ENCODE measurements at regions not wholly inside any gene's neighbourhood (a gene's known extent, or its start where the extent isn't known, plus 50 kb on each side); places are given as distances from the start of the nearest gene placed in this dataset.

DNA sequence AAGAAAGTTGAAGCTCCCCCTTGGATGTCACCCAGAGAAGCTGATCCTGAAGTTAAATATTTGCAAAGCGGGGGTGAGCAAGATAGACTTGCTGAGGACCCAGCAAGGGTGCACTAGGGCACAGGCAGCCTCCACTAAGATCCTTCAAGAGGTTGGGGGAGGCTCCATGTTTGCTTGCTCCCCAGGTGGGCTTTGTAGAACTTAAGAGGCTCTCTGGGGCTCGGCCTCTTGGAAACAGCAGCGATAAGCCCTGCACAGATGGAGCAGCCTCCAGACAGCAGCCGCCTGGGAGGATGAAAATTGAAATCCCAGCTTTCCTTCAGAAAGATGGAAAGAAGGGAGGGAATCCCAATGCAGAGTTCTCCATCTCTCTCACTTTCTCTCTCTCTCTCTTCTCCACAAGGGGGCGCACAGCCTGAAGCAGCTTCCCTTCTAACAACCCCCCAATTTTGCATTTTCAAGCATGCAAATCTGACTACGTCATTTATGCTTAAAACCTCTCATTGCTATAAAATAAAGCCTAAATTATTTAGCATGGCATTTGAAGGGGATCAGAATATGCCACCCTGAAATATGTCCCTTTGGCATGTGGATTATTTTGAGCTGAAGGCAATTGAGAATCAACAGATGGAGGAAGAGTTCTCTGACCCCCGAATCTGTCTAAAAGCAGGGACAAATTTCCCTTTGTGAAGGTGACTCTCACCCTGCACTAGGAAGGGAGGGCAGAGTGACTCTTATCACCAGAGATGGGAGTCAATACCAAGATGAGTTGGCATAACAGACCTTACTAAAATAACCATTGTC is 185.7 kb upstream of the KLHL29 start:
- DNase-seq = no peak

DNA sequence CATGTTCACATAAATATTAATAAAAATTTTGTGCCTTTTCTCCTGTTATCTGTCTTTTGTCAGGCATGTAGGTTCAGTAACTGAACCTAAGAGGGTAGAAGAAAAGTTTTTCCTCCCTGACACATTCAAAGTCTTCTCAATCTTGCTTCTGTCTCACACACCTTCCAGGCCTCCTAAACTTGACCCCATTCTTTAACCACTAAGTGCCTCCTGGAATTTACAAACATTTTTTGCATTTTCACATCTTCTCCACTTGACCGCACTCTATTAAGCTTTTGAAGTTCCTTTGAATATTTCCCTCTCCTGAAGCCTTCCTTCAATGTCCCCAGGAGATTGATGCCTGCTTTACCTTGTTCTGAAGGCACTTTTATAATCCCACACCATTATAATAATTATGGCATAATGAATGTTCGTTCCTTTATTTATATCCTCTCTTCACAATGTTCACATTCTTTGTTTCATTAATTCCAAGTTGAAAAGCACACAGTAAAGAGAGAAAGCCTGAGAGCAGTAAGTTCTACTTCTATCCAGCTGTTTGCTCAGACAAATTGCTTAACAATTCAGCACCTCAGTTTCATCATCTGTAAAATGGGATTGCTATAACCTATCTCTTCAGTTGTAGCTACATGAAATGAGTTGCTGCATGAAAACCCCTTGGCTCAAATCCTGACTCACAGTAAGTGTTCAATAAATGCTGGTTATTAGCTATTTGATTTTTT is 184.8 kb upstream of the KLHL29 start:
- DNase-seq = no peak

DNA sequence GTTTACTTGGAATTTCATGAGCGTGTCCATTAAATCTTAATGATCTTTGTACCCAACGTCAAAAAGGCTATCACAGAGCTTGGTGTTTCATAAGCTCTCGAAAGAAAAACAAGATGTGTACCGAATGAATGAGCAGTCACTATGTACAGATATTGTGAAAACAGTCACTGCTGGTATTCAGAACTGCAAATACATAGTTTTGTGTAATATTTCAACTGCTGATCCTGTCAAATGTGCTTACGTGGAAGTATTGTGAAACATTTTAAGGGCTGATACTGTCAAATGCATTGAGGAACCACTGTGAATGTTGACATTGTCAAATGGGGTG is 184.2 kb upstream of the KLHL29 start:
- no peak for DNase-seq

DNA sequence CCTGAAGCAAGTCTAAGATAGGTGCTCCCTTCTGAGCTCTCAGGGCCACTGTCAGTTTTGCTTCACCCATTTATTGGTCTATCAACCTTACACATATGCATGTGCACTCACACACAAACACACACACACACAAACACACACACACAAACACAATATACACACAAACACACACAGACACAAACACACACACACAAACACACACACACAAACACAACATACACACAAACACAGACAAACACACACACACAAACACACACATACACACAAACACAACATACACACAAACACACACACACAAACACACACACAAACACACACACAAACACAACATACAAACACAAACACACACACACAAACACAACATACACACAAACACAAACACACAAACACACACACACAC is 181.6 kb upstream of the KLHL29 start:
- no peak for DNase-seq

DNA sequence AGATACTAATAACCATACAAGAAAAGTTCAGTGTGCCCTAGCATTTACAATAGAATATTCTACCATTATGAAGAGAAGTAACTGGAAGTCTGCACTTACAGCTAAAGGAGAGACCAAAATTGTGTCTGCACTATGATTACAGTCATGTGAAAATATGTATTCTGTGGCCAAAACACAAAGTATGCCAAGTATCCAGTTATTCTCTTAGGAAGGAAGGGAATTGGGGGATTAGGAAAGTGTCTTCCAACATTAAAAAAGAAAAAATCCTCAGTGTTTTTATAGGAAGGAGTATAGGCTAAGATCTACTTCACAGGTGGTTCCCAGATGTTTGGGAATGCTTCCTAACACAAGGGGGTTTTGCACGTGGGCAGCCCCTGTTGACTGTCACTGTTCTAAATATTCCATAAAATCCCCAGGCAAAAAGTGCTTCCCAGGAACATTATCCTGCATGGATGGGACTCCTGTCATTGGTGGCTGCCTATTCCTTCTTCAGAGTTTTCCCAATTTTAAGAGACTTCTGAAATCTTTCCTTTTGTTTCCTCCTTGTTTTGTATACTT is 180.2 kb upstream of the KLHL29 start:
- DNase-seq = no peak

DNA sequence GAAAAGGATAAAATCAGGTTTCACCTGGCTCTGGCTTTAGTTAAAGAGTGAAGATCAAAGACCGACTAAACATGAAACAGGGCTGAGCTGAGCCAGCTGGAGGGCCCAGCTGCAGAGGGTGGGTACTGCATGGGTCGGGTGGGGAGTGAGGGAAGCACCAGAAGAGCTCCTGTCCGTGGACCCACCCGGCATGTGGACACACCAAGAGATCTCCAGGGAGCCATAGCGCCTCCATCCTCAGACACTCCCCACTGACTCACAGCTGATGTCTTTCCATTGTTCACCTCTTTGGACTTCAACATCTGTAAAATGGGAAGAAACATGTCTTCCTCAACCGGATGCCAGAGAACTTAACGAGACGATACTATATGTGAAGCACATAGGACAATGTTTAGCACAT is 178.3 kb upstream of the KLHL29 start:
- no peak for DNase-seq

DNA sequence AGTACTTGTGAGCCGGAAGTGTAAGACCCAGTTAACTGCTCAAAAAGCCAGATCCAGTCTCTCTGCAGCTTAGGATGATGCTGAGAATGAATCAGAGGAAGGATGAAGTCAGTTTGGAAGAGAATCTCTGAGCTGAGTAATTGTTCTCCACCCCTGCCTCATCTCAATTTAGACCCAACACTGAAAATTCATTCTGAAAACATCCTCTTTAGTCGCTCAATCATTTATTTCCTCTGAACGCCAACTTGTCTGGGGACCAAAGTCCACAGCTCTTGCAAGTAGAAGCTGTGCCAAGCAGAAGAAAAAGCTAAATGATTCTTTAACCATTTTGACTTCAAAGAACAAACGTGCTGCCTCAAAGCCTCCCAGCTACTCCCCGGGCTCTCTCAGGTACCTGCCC is 177.1 kb upstream of the KLHL29 start:
- DNase-seq = no peak

DNA sequence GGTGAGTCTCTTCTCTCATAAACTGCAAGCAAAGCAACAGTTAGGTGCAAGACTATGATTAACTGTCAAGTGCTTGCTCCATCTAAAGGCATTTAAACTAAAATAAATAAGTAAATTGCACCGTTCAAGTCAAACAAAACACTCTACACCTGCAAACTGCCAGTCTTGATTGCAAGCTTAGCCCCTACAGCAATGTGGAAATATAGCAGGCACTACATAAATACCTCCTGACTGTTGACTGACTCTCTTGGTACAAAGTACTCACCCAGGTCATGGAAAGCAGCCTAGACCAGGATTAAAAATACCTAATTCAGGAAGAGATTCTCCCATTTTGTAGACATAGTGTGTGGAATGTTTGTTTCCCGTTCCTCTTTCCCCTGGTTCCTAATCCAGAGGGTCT is 176.6 kb upstream of the KLHL29 start:
- no peak for DNase-seq

DNA sequence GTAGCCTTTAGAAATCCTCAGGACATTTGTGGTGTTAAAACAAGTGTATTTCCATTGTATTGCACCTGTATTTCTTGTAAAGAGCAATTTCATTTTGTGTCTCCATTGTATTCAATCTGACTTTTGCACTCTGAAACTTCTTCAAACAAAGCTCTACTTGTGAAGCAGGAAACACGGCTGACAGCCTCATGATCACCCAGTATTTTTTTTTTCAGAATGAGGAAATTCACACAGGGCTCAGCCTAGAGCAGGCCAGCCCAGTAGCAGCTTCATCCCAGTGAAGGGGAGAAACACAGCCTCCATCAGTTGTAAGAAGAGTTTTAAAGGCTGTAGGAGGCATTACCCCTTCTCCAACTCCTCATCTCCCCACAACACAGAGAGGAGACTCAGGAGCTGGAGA is 175.9 kb upstream of the KLHL29 start:
- DNase-seq = no peak

DNA sequence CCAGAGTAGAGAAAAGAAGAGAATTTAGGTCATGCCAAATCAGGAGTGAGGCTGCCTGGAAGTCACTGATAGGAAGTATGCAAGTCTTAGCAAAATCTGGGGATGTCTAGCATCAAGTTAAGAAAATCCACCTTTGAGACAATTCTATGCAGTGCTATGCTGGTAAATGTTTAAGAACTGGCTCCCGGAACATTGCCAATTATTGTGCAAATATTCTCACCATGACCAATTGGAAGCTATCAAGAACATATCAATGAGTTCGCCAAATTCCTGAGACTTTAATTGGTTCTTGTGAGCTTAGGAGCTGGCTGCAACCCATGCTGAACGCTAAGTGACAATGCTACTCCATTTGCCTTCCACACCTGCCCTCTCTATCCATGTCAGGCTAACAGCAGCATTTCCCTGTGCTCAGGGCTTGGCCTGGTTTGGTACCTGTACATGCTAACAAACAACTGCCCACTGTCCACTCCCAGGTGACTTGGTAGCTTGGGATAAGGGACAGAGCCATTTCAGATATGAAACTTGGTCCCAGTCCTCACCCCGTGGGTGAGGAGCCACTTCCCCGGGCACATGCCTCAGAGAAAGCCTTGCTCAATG is 172.9 kb upstream of the KLHL29 start:
- DNase-seq = no peak

DNA sequence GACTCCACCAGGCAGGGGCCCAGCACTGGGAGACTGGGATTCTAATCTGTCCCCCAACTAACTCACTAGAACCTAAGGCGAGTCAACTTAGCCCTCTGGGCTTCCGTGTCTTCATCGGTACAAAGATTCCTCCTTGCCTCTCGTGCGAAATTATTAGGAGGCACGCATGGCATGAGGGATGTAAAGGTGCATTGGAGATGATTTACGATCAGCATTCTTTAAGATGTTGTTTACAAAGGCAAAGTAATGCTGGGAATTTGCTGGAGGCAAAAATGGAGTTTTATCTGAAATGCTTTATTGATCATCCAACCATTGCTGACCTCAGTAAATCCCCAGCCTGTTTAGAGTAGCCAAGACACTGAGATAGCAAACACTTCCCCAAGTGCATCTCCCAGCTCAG is 171.8 kb upstream of the KLHL29 start:
- no peak for DNase-seq

DNA sequence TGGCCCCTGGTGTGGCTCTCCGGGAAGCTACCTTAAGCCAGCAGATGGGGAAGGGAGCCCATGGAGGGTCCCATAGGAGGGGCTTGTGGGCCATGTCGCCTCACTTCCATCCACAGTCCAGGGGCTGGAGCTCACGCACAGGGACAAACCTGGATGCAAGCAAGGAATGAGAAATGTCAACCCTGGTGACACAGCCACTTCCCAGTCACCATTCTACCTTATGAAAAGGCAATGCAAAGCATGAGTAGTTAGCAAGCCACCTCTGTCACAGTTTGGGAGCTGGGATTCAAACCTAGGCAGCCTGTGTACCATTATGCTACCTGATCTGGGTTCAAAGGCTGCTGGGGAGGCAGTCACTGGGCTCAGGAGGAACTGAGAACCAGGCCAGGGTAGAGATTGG is 170.0 kb upstream of the KLHL29 start:
- DNase-seq = no peak

DNA sequence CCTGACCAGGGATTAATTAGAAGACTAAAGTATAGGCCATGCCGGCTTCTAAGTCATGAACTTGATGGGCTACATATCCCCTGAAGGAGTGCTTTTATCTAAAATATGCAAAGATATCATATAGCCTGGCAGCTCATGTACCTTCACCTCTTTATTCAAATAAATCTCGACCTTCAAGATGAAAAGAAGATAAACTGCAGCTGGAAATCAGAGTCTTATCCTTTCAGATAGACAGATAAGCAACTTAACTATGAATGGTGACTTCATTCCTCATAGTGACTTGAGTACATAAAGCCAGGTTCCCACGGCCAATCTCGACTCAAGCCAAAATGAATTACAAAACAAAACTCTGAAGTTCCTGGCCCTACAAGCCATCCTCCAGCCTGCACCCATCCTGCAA is 165.3 kb upstream of the KLHL29 start:
- DNase-seq = no peak

DNA sequence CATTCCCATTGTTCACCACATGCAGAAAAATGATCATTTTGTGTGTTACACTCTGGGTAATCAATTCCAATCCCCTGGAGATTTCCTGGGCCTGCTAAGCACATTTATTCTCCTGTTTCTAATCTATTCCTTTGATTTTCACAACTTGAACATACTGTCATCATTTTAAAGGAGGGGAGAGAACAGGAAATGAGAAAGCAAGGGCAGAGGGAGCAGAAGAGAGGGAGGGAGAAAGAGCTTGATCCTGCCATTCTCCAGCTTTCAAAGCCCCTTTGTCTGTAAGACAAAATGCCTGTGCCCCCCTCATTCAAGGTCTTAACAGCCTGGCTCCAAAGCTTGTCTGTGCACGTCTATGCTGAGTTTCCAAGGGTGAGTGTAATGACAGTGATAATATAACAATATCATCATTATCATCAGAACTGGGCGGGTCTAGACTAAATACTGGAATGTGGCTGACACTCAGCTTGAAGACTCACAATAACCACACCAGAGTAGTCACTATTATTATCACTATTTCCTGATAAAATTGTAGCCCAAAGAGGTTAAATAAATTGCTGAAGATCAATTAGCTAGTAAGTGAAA is 164.4 kb upstream of the KLHL29 start:
- DNase-seq = no peak

DNA sequence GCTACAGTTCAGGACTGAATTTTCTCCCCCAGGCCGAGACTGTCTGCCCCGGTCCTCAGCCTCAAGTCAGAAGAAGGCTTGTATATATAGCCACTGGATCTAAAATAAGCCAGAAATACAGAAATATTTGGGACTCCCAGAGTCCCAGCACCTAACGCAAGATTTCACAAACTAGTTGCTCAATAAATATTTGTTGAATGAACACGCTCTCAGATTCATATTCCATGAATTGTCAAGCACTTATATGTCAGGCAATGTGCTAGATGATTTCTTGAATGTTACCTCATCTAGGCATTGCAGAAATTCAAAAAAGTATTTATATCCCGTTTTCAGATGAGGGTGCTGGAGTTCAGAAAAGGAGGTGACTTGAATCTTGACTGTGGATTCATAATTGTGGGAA is 163.7 kb upstream of the KLHL29 start:
- no peak for DNase-seq

DNA sequence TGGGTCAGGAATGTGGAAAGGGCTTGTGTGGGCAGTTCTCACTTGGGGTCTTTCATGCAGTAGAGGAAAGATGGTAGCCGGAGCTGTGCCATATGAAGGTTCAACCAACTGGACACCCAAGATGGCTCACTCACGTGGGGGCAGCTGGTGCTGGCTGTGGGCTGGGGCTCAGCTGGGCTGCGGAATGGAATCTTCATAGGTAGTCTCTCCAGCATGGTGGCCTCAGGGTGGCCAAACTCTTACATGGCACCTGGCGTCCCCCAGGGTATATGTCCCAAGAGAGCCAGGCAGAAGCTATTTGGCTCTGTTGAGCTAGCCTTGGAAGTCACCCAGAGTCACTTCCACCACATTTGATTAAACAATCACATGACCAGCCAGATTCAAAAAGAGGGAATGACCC is 163.1 kb upstream of the KLHL29 start:
- DNase-seq = no peak

DNA sequence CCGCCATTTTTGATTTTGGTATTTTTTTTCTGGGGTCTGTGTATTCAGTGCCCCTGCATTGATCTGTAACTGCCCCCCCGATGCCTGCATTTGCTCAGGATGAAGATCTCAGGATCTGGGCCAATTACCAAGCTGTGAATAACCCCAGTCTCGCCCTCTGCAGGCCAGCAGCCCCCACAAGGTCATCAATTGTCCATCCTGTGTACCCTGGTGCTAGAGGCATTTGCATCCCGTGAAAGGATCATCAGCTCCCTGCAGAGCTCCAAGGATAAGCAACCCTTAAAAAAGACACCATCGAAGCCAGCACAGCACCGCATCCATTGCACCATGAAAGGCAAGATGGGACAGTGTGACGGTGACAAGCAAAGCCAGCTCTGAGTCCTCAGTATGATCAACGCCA is 154.1 kb upstream of the KLHL29 start:
- no peak for DNase-seq

DNA sequence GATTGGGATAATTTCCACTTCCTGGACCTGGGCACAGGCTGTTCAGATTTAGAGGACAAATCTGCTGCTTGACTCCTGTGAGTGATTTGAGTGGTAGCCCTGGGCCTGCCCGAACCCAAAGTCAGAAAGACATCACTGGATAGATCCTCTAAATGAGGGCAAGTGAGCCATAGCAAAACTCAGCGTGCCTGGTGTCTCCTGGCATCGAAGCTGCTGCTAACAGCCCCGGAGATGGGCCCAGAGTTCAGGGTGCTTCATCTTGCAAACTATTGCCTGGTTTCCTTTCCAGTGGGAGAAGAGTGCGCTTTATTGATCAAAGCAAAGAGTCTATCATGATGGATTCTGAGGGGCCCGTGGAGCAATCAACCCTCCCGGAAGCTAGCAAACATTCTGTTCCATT is 153.1 kb upstream of the KLHL29 start:
- no peak for DNase-seq

DNA sequence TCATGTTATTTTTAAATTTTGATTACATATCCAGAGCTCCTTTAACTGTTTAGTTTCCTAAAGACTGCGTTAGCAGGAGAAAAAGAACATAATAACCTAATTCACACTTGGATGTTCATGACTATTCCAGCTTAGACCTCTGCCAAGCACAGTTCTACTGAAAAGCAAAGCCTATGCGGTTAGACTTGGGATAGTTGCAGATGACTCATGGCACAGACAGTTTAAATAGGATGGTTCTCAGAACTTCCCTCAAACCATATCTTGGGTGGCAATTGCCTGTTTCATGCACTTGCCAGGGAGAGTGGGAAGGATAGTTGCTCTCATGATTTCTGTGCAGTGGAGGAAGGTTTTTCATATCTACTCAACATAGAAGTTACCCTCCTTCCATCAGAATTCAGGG is 149.7 kb upstream of the KLHL29 start:
- no peak for DNase-seq

DNA sequence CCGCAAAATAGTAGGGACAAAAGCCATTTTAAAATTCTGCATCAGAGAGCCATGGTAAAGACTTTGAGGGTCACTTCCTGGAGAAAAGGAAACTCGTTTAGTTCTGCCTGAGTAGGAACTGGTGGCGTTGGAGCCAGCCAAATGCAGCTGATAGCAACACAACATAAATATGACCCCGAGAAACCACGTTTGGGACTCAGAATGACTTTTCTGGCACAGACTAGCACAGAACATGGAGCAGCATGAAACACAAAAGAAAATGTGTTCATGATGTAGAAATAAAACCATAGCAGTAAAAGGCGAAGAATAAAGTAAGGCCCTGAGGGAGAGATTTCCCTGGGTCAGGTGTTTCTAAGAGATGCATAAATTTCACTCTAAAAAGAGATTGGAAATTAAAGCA is 149.2 kb upstream of the KLHL29 start:
- no peak for DNase-seq

DNA sequence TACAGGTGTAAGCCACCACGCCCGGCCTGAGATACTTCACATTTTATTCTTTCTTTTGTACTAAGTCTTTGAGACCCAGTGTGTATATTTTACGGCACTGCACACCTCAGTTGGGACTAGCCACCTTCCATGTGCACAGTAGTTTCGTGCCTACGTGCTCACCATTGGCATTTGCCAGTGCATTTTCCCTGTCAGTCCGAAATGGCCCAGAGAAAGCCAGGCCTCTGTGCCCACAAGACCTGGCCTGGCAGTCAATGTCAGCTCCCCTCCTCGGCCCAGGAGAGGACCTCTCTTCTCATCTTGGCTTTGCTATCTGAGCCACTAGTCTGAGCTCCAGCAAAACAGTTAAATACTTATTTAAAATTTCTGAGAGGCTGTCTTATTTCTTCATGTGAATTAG is 147.8 kb upstream of the KLHL29 start:
- no peak for DNase-seq

DNA sequence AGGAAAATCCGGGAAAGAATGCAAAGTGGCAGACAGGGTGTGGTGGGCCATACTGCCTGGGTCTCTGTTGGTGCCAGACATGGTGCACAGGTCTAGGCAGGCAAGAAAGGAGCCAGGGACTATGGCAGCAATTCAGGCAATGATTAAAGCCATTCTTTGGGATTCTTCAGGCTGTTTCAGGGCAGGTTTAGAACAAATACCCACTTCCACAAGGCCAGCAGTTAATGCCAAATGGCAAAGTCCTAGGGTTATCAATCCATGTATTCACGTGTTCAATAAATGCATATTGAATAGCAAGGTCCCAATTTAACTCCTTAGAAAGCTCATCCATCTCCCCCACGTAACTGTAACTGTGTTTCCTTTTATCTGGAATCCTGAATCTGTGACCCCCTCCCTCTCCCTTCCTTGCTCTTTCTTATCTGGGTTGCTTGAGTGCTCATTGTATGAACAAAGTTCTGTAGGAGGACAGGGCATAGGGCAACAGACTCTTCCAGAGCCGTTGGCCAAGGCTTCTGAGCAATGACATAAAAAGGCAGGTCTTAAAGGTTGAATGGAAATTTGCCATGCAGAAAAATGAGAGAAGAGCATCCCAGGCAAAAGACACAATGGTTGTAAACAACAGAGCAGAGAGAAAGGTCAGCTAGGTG is 146.8 kb upstream of the KLHL29 start:
- no peak for DNase-seq

DNA sequence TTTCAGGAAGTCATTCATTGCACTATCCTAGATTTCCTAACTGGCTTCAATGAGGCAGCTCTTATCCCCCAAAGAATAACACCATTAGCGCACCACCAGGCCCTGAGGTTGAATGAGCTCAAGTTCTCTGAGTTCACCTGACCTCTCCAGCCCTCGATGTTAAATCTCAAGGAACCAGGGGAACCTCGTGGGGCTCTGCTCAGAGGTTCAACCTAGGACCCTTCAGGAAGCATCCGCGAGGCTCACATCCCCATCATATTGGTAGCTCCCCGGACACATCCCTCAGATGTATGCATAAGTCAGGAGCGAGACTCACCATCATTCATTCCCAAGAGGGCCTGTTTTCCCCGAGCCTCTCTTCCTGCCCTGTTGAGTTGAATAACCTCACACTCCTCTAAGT is 145.6 kb upstream of the KLHL29 start:
- DNase-seq = no peak

All from NCI-H2107 (cell line).